ENCODE measurements at regions not wholly inside any gene's neighbourhood (a gene's known extent, or its start where the extent isn't known, plus 50 kb on each side); places are given as distances from the start of the nearest gene placed in this dataset.

DNA sequence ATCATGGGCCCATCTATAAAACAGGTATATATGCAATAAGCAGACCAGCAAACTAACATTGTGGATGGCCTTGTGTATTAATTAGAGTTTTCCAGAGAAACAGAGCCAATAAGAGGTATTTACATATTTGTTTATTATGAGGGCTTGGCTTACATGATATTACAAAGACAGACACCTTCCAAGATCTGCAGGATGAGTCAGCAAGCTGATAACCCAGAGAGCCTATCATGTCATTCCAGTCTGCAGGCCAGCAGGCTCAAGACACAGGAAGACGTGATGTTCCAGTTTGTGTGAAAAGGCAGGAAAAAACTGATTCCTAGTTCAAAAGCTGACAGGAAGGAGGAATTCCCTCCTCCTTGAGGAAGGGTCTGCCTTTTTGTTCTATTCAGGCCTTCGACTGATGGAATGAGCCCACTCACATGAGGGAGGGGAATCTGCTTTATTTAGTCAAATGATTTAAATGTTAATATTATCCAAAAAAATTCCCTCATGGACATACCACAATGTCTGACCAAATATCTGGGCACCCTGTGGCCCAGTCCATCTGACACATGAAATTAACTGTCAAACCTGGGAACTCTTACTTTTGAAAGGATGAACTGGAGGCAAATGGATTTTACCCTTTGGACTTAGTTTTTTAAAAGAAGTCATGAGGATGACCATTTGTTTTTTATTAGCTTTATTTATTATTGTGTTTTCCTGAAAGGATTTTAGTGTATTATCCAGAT lies 161.2 kb upstream of the CHD1 start:
- H3K4me1 ChIP-seq (ENCODE audit: control insufficient read depth, insufficient read depth, low read length): no peaks in the 10 kb centered on the region
- peak overlapping the region; percentile 51 for H3K4me3 ChIP-seq (ENCODE audit: low read length)
- H3K9ac ChIP-seq (ENCODE audit: extremely low read depth, low read length, poor library complexity, severe bottlenecking): no peak overlapping the region
- TF ChIP-seq, protein P1, sequence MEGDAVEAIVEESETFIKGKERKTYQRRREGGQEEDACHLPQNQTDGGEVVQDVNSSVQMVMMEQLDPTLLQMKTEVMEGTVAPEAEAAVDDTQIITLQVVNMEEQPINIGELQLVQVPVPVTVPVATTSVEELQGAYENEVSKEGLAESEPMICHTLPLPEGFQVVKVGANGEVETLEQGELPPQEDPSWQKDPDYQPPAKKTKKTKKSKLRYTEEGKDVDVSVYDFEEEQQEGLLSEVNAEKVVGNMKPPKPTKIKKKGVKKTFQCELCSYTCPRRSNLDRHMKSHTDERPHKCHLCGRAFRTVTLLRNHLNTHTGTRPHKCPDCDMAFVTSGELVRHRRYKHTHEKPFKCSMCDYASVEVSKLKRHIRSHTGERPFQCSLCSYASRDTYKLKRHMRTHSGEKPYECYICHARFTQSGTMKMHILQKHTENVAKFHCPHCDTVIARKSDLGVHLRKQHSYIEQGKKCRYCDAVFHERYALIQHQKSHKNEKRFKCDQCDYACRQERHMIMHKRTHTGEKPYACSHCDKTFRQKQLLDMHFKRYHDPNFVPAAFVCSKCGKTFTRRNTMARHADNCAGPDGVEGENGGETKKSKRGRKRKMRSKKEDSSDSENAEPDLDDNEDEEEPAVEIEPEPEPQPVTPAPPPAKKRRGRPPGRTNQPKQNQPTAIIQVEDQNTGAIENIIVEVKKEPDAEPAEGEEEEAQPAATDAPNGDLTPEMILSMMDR (conservative IDR thresholded peaks at IDR 0.05): no peak
- no peak overlapping the region for H3K27ac ChIP-seq (ENCODE audit: low read depth, low read length)
- H3K36me3 ChIP-seq (ENCODE audit: control insufficient read depth, insufficient read depth, low read length): no peaks in the 10 kb centered on the region
- no peak overlapping the region for H3K27ac Mint-ChIP-seq
- peaks cover 24% of the 10 kb centered on the region for H3K4me1 Mint-ChIP-seq
- H3K9me3 Mint-ChIP-seq: peaks cover 11% of the 10 kb centered on the region
- H3K4me3 Mint-ChIP-seq: no peak overlapping the region
- H3K9me3 ChIP-seq (ENCODE audit: control insufficient read depth, low read length): peaks cover 10% of the 10 kb centered on the region
- H3K36me3 Mint-ChIP-seq (ENCODE audit: low read depth): no peaks in the 10 kb centered on the region
- no peak for DNase-seq
- WGBS, 2 experiments (ENCODE audit: insufficient coverage in 1 of 2, insufficient read length in 1 of 2): 92 to 93% methylated on average over 1 of the region's 2 CpGs
- H3K27me3 Mint-ChIP-seq (ENCODE audit: insufficient read depth): no peaks in the 10 kb centered on the region
- no peaks in the 10 kb centered on the region for H3K27me3 ChIP-seq (ENCODE audit: control insufficient read depth, insufficient read depth, low read length, poor library complexity, severe bottlenecking)

DNA sequence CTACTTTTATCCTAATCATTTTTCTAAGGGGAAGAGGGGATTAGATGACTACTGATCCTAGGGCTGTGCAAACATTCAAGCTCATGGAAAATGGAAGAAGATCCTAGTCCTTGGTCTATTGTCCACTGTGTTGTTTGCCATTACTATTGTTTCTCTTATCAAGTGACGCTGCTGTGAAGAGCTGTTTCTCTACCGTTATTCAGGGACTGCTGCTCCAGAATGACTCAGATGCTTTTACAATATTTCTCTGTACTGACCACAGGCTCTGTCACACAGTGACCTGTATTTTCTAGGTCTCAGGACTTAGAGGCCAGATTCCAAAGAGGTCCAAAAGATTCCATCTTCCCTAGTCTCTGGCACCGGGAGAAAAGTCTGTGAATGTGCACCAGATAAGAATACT lies 159.5 kb upstream of the CHD1 start:
- H3K27ac Mint-ChIP-seq: peak overlapping the region; percentile 54
- Histone ChIP-seq H3K4me3 (ENCODE audit: low read length) (no peak overlapping the region), H3K36me3 (ENCODE audit: control insufficient read depth, insufficient read depth, low read length) (no peaks in the 10 kb centered on the region), H3K27ac (ENCODE audit: low read depth, low read length) (no peak overlapping the region), H3K4me1 (ENCODE audit: control insufficient read depth, insufficient read depth, low read length) (peaks cover 4% of the 10 kb centered on the region), H3K9ac (ENCODE audit: extremely low read depth, low read length, poor library complexity, severe bottlenecking) (no peak overlapping the region), H3K9me3 (ENCODE audit: control insufficient read depth, low read length) (peaks cover 10% of the 10 kb centered on the region), H3K27me3 (ENCODE audit: control insufficient read depth, insufficient read depth, low read length, poor library complexity, severe bottlenecking) (no peaks in the 10 kb centered on the region)
- H3K36me3 Mint-ChIP-seq (ENCODE audit: low read depth): no peaks in the 10 kb centered on the region
- TF ChIP-seq, protein P1 (conservative IDR thresholded peaks at IDR 0.05): no peak
- WGBS, 2 experiments (ENCODE audit: insufficient coverage in 1 of 2, insufficient read length in 1 of 2): 59 to 87% methylated on average over 2 to 3 of the region's 3 CpGs
- H3K9me3 Mint-ChIP-seq: peaks cover 11% of the 10 kb centered on the region
- H3K4me3 Mint-ChIP-seq: no peak overlapping the region
- peaks cover 19% of the 10 kb centered on the region for H3K4me1 Mint-ChIP-seq
- no peak for DNase-seq
- no peaks in the 10 kb centered on the region for H3K27me3 Mint-ChIP-seq (ENCODE audit: insufficient read depth)

DNA sequence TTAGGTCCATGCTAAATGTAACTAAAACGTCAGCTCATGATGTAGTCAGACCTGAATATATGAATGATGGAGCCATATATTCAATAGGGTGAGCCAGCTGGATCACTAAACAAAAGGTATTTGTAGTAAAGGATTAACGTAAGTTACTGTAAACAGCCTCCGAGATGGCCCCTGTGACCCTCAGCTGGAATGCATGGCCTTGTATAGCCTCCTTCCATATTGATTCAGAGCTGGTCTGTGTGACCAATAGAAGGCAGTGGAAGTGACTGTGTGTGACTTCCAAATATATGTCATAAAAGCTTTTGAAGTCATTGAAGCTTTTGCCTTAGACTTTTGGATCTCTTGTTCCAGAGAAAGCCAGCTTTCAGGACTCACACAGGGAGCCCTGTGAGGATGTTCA lies 154.4 kb upstream of the CHD1 start:
- Mint-ChIP-seq H3K9me3 (no peaks in the 10 kb centered on the region), H3K27ac (no peak overlapping the region), H3K27me3 (ENCODE audit: insufficient read depth) (peaks cover 1% of the 10 kb centered on the region), H3K4me3 (no peak overlapping the region), H3K4me1 (peaks cover 12% of the 10 kb centered on the region), H3K36me3 (ENCODE audit: low read depth) (no peaks in the 10 kb centered on the region)
- peaks cover 4% of the 10 kb centered on the region for H3K4me1 ChIP-seq (ENCODE audit: control insufficient read depth, insufficient read depth, low read length)
- no peak overlapping the region for H3K9ac ChIP-seq (ENCODE audit: extremely low read depth, low read length, poor library complexity, severe bottlenecking)
- H3K27ac ChIP-seq (ENCODE audit: low read depth, low read length): no peak overlapping the region
- TF ChIP-seq, protein P1 (conservative IDR thresholded peaks at IDR 0.05): no peak
- DNase-seq: no peak
- H3K4me3 ChIP-seq (ENCODE audit: low read length): no peak overlapping the region
- H3K36me3 ChIP-seq (ENCODE audit: control insufficient read depth, insufficient read depth, low read length): no peaks in the 10 kb centered on the region
- WGBS, 2 experiments (ENCODE audit: insufficient coverage in 1 of 2, insufficient read length in 1 of 2): 84 to 92% methylated on average over 3 of the region's 3 CpGs
- H3K9me3 ChIP-seq (ENCODE audit: control insufficient read depth, low read length): no peaks in the 10 kb centered on the region
- no peaks in the 10 kb centered on the region for H3K27me3 ChIP-seq (ENCODE audit: control insufficient read depth, insufficient read depth, low read length, poor library complexity, severe bottlenecking)

Data from endodermal cell (in vitro differentiated cells).